MV-4-11 (cell line): ENCODE measurements at regions not wholly inside any gene's neighbourhood (a gene's known extent, or its start where the extent isn't known, plus 50 kb on each side); places are given as distances from the start of the nearest gene placed in this dataset.

Experiments used
- DNase-seq: peaks from one replicate; lab custom pipeline; 2025; lab: John Stamatoyannopoulos, UW

GRCh38 chr20:6693178-6693807, 74.2 kb upstream of the BMP2 start:
- no peak for DNase-seq

- DNase-seq = no peak
Observed at GRCh38 chr20:6692566-6693173, 74.8 kb upstream of the BMP2 start.

DNA sequence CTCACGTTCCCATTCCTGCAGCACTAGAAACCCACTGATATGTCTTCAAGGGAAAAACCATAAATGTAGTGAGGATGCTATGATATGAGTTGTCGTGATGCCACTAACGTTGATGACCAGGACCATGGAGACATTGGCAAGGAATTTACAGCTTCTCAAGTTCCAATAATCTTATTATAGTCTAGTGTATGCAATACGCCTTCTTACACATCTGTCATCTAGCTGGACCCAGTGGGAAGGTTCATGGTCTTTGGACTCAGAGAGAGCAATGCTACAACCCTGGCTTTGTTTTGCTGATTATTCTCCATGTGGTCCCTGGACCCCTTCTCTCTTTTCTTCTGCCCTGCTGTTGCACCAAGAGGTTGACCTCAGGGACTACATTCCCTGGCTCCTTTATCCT, 76.0 kb upstream of the BMP2 start:
- no peak for DNase-seq

- no peak for DNase-seq
Observed at GRCh38 chr20:6689339-6689973, 78.0 kb upstream of the BMP2 start.

- DNase-seq = peak; percentile 63
Observed at GRCh38 chr20:6686171-6686570, 81.3 kb upstream of the BMP2 start.

GRCh38 chr20:6685626-6686025, 81.9 kb upstream of the BMP2 start:
- DNase-seq = no peak

DNA sequence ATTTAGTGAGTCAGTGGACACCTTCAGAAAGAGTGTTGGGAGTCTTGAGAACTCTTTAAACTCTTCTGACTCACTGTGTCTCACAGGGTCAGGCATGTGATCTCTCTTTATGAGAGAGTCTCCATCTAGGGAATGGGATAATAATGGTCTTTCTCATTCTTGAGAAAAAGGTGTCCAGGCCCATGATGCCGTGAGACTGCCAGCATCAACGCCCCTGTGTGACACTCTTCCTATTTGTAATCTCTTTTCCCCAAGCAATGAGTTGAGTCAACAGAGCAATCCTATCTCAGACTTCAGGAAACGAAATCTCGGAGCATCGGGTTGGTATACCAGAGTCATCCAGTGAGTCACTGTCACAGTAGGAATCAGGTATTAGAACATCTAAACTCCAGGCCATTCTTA, 82.3 kb upstream of the BMP2 start:
- DNase-seq = no peak

GRCh38 chr20:6683021-6683977, 84.2 kb upstream of the BMP2 start:
- DNase-seq = no peak

DNA sequence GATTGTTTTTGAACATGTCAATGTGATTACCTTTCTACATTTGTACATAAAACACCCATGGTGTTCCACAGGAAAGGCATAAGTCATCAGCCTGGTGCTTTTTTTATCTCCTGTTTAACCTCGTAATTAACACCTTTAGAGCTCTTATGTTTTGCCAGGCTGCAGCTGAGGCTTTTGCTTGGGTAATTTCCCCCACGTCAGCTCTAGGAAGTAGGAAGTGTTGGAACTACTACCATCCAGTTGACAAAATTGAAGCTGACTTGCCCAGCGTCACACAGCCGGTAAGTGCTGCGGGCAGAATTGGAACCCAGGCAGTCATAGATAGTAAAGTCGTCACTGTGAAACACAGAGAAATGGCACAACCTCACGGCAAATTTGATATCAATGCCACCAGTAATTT, 86.6 kb upstream of the BMP2 start:
- DNase-seq = no peak

- no peak for DNase-seq
Observed at GRCh38 chr20:6680441-6680840, 87.0 kb upstream of the BMP2 start.

GRCh38 chr20:6679086-6679485, 88.4 kb upstream of the BMP2 start:
- no peak for DNase-seq

DNA sequence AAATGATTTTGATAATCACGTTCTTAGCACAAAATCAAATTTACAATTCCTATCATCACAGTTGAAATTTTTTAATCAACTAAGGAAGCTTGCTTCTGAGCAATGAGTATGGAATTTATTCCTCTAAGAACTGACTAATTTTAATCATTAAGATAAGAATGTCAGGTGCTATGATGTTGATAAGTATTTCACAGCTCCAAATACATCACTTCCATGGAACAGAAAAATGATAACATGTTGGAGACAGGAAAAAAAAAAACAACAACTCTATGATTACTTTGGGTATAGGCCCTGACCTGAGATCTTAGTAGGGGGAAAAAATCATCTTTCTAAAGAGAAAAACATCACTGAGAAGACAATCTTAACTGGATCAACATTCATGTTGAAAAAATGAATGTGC, 89.4 kb upstream of the BMP2 start:
- DNase-seq = no peak

- no peak for DNase-seq
Observed at GRCh38 chr20:6674831-6675230, 92.7 kb upstream of the BMP2 start.

GRCh38 chr20:6673071-6673470, 94.4 kb upstream of the BMP2 start:
- DNase-seq = no peak

- DNase-seq = no peak
Observed at GRCh38 chr20:6671829-6672228, 95.7 kb upstream of the BMP2 start.

- no peak for DNase-seq
Observed at GRCh38 chr20:6668546-6668945, 98.9 kb upstream of the BMP2 start.

DNA sequence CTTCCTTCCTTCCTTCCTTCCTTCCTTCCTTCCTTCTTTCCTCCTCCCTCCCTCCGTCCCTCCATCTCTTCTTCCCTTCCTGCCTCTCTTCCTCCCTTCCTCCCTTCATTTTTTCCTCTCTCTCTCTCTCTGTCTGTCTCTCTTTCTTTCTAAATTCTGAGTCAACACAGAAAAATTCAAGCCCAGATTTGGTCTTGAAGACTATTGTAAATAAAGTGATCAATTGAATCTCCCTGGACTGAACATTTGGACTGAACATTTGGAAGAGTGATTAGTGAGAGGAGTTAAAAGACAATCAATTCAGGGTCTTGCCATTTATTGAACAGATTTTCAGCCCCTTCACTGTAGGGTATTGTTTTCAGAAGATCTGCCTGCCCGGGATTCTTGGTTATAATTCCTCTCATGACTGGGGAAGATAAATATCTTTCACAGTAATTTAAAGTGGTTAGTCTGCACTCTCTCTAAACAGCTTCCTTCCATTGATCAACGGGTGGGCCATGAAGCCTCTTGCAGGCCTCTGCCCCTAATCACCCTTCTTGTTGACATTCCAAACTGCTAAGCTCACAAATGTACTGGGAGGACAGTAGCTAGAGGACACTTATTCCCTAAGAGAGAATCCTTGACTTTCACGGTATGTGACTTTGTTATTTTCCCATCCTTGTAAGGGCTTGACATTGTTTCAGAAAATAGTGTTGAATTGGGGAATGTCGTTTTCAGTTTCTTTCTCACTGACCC, 101.7 kb upstream of the BMP2 start:
- DNase-seq = no peak

DNA sequence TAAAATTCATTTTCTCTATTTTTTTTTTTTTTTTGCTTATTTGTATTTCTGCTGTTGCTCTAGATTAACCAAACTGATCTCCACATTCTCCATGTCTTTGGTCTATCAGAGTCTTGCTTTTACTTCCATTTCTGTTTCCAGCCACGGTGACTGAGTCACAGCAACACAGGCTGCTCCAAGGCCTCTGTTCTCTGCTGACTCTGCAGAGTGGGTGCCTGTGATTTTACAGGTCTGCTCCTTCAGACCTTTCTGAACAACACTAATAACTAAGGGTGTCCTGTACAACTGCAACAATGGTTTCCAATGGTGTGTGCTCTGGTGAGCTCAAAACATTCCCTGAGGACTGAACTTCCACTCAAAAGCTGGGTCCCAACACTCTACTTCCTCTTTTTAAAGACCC, 102.3 kb upstream of the BMP2 start:
- no peak for DNase-seq

DNA sequence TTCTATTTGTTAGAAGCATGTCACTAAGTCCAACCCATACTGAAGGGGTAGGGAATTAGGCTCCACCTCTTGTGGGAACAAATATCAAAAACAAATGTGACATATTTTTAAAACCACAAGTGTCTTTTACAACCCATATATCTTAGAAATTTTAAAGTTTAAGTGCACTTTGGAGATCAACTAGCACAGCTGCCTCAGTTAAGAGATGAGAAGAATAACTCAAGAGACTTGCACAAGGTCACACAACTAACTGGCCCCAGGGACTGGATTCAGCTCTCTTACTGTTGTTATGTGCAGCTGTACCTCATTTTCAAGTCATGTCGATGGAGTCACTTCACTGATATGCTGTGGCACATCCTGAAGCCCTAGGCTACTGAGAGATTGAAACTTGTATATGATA, 102.9 kb upstream of the BMP2 start:
- no peak for DNase-seq

DNA sequence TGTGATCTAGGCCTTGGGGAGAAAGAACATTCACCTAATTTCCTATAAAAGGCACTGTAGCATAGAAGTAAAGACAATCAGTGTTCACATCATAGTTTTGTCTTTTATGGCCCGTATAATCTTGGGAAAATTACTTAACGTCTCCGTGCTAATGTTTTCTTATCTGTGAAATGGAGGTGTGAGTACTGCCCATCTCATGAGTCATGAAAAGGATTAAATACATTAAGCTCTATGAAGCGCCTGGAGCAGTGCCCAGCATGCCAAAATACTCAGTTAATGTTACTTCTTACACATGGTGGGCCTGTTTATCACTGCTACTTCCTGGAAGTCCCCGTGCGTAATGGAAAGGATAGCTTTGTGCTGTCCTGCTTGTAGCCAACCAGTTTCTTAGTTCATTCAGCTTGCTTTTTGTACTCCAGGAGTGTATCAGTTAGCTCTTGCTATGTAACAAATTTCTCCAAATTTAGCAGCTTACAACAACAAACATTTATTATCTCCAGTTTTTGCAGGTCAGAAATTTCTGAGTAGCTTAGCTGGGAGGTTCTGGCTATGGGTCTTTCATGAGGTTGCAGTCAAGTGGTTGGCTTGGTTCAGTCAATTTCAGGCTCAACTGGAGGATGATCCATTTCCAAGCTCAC, 103.6 kb upstream of the BMP2 start:
- DNase-seq = no peak

DNA sequence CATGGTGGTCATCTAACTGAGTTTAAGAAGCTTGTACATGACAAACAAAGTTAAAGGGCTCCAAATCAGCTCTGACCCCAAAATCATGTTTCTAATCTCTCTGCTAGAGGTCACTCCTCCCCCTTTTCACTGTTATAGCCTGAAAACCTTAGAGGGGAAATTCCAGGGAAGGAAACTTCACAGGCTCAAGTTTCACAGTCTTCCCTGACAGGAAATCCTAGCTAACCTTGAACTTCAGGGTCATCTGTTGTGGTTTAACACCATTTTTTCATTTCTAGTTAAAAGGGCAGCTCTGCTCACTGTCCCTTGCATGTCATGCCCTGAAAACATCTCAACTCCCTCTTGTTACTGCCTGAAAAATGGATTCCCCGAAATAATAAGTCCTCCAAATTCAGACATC, 104.4 kb upstream of the BMP2 start:
- no peak for DNase-seq
